ENCODE measurements at regions not wholly inside any gene's neighbourhood (a gene's known extent, or its start where the extent isn't known, plus 50 kb on each side); places are given as distances from the start of the nearest gene placed in this dataset.

DNA sequence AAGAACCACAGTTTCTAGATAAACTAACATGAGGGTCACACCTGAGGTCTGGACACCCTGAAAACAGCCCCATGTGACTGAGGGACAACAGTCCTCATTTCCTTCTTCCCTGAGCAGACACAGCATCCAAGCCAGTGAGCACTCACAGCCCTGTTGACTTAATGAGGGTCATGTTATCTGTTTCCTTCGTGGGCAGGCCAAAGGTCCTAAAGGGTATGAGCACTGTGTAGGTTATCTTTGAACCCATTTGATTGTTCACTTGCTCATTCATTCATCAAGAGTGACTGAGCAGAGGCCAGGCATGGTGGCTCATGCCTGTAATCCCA lies 170.7 kb upstream of the B3GAT1 start:
- Histone ChIP-seq H3K9me3 (no peaks in the 10 kb centered on the region), H3K4me3 (no peak overlapping the region), H3K36me3 (no peaks in the 10 kb centered on the region), H3K27me3 (no peaks in the 10 kb centered on the region)
- no peak for DNase-seq

DNA sequence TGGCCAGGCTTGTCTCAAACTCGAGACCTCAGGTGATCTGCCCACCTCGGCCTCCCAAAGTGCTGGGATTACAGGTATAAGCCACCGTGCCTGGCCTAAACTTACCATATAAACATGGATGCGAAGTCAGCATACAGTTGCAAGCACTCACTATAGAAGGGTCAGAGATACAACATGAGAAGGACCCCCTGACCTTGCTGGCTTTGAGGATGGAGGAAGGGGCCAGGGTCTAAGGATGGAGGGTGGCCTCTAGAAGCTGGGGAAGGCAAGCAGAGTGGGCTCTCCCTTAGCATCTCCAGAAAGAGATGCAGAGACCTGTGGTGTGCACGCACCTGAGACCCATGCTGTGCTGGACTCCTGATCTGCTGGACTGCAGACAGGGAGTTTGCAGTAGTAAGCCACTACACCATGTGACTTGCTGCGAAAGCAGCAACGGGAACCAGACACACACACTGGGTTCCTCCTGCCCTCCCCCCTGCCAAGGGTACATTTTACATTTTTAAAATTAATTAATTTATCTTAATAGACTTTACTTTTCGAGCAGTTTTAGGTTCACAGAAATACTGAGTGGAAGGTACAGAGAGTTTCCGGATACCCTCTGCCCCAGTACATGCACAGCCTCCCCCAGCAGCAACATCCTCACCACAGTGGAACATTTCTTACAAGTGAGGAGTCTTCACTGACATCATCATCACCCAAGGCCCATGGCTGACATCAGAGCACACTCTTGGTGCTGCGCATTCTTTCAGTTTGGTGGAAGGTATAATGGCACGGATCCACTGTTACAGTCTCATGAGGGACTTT lies 170.1 kb upstream of the B3GAT1 start:
- H3K27me3 ChIP-seq: no peaks in the 10 kb centered on the region
- H3K36me3 ChIP-seq: no peaks in the 10 kb centered on the region
- no peak overlapping the region for H3K4me3 ChIP-seq
- H3K9me3 ChIP-seq: no peaks in the 10 kb centered on the region
- DNase-seq: no peak

DNA sequence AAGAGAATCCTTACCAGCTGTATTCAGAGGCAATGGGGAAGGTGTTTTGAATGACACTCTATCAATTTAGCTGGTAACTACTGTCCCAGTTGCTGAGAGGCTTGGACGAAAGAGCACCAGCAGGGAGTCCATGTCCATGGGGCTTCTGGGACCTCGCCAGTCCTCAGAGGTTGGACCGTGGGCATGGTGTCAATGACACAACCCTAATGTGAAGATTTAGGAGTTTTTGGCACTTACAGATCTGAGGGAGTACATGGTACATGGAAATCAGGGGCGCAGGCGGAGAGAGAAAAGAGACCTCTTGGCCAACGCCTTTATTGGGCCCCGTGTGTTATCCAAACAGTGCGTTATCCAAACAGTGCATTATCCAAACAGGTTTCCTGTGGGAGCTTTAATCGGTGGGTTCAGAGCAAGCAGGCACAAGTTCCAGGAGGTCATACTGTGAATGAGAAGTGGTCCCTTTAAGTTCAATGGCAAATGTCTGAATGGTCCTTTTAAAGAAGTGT lies 169.1 kb upstream of the B3GAT1 start:
- Histone ChIP-seq H3K27me3 (no peaks in the 10 kb centered on the region), H3K4me3 (no peak overlapping the region), H3K36me3 (no peaks in the 10 kb centered on the region), H3K9me3 (no peaks in the 10 kb centered on the region)
- DNase-seq: no peak

DNA sequence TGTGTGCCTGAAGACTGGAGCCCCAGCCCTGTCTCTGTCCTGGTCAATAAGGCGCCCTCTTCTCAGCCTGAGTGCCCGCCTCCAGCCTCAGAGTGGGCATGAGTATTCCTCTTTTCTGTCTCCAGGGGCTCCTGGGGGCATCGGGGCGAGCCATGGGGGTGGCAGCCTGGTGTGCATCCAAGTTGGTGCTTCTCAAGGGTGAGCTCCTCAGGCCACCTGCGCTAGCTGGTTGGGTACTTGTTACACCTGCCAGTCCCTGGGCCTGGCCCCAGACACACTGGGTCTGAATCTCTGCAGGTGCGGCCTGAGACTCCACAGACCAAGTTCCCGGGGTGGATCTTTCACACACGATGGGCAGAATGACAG lies 168.6 kb upstream of the B3GAT1 start:
- no peaks in the 10 kb centered on the region for H3K27me3 ChIP-seq
- H3K36me3 ChIP-seq: no peaks in the 10 kb centered on the region
- H3K4me3 ChIP-seq: no peak overlapping the region
- DNase-seq: no peak
- no peaks in the 10 kb centered on the region for H3K9me3 ChIP-seq

DNA sequence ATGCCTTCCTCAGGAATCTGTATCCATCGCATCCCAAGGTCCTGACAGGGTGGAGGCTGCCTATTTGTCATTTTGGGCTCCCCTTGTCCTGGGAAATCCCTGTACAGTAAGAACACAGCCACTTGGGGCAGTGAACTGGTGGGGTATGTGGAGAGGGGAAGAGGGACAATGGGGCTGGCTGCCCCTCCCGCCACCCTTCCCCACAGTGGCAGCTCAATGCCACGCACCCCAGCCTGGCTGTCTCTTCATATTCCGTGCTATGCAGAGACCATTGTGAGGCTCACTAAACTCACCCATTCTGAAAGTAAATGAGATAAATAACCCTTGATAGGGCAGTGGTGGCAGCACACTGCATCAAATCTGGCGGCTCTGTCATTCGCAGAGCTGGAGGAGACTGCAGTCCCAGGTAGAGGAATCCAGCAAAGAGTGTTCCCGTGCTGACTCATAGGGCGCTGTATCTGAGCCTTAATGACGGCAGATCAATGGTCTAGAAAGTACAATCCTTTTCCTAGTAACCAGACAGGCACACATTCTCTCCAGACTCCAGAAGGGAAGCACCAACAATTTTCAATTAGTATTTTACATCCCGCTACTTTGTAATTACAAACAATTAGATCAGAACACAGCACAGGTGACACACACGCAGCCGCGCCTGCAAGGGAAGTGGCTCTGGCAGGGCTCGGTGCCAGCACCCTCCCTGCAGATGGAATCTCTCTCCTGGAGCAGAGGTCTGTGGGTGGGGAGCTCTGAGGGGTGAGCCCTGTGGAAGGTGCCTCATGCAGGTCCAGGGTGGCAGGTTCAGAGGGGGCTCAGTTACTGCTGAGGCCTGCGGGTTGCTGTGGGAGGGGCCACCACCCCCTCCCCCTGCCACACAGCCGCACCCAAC lies 167.9 kb upstream of the B3GAT1 start:
- no peaks in the 10 kb centered on the region for H3K36me3 ChIP-seq
- H3K27me3 ChIP-seq: no peaks in the 10 kb centered on the region
- H3K9me3 ChIP-seq: no peaks in the 10 kb centered on the region
- no peak overlapping the region for H3K4me3 ChIP-seq
- DNase-seq: no peak

DNA sequence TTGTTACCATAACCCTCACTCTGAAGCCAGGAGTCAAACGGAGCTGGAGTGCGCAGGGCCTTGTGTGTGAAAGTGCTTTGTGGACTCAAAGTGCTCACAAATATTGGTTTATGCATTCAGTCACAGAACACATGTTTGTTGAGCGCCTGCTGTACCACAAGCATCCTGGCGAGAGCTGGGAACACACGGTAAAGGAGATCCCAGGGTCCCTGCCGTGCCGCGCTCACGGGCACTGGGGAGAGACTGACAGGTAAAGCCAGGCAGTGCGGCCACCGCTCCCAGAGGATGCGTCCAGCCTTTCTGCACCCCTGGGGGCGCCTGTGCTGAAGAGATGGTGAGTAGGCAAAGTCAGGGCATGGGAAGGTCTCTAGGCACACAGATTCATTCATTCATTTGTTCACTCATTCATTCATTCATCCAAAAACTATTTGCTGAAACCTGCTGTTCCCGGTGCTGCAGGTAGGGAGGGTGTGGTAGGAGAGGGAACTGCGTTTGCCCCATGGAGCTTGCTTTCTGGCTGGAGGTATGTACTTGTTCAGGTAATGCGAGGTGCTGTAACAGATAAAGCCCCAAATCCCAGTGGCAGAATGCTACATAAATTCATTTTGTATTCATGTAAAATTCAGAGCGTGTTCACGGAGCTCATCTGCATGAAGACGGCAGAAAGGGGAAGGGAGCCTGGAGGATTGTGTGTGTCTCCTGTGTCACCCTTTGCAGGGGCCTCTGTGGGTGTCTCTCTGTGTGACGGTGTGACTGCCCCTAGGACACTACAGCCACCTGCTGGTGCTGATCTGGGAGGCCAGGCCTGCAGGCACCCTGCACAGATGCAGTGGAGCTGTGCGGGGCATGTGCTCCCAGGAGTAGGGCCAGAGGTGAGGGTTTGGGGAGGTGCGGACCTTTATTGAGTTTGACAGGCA lies 167.0 kb upstream of the B3GAT1 start:
- DNase-seq: no peak
- H3K9me3 ChIP-seq: no peaks in the 10 kb centered on the region
- no peak overlapping the region for H3K4me3 ChIP-seq

DNA sequence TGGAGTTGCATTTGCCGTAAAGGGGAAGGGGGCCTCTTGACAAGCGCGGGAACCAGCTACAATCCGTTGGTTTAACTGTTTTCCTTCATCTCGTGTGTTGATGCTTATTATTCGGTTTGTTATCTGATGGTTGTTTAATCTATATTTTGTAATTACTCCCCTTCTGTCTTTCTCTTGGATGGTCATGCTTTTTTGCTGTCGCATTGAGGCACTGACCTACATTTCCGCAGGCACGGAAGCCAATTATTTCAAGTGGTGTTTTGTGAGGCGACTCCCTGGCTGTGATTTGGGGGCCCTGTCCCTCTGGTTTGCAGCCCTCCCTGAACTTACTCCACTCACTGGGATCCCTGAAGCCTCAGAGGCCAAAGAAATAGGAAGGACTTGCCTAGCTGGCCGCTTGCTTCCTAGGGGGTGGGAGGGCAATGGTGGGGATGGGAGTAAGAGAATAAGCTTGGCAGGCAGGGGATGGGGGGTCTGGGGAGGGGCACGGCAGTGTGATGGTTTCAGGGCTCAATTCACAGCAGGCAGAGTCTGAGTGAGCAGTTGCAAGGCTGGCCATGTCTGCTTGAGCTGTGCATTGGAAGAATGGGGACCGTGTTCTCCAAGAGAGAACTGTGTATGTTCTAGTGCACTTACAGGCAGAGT lies 165.8 kb upstream of the B3GAT1 start:
- Histone ChIP-seq H3K27me3 (no peaks in the 10 kb centered on the region), H3K4me3 (no peak overlapping the region), H3K36me3 (no peaks in the 10 kb centered on the region), H3K9me3 (no peaks in the 10 kb centered on the region)
- no peak for DNase-seq

More for the DNA sequence above, 167.0 kb upstream of the B3GAT1 start:
- Histone ChIP-seq H3K27me3 (no peaks in the 10 kb centered on the region), H3K36me3 (no peaks in the 10 kb centered on the region)

DNA sequence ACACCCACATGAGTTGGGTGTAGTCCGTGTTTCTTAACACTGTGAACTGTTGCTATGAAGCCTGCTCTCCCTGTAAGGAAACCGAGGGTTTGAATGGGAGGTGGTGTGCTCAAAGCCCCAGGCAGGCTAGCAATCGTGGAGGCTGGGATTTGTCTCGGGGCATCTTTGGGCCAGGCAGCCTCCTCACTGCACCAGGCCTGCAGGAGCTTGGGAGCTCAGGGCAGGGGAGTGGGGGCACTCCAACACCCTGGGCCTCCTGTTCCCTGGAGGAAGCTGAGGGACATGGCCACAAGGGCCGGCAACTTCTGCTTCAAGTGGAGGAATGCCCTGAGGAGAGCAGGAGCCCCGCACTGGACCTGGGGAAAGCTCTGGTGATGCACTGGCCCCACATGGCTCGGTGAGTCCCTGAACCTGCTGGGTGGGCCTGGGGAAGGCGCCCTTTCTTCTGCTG lies 164.7 kb upstream of the B3GAT1 start:
- H3K9me3 ChIP-seq: no peaks in the 10 kb centered on the region
- no peak overlapping the region for H3K4me3 ChIP-seq
- H3K27me3 ChIP-seq: no peaks in the 10 kb centered on the region
- DNase-seq: no peak
- no peaks in the 10 kb centered on the region for H3K36me3 ChIP-seq

DNA sequence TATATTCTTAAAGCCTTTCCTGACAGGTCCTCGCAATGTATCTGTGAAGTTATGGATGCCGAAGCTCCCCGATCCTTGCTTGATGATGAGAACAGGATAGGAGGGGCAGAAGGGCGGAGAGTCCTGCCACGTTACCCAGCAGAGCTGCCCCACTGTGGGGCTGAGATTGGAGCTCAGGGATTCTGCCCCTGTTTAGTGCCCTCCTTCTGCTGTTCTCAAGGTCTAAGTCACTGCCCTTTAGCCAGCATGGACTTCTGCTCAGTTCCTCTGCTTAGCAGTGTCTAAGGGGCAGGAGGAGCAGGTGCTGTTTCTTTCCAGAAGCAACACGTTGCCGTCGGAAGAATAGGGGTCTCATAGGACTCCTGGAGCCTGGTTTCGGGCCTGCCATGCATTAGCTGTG lies 164.2 kb upstream of the B3GAT1 start:
- Histone ChIP-seq H3K4me3 (no peak overlapping the region), H3K9me3 (no peaks in the 10 kb centered on the region), H3K36me3 (no peaks in the 10 kb centered on the region), H3K27me3 (no peaks in the 10 kb centered on the region)
- no peak for DNase-seq

DNA sequence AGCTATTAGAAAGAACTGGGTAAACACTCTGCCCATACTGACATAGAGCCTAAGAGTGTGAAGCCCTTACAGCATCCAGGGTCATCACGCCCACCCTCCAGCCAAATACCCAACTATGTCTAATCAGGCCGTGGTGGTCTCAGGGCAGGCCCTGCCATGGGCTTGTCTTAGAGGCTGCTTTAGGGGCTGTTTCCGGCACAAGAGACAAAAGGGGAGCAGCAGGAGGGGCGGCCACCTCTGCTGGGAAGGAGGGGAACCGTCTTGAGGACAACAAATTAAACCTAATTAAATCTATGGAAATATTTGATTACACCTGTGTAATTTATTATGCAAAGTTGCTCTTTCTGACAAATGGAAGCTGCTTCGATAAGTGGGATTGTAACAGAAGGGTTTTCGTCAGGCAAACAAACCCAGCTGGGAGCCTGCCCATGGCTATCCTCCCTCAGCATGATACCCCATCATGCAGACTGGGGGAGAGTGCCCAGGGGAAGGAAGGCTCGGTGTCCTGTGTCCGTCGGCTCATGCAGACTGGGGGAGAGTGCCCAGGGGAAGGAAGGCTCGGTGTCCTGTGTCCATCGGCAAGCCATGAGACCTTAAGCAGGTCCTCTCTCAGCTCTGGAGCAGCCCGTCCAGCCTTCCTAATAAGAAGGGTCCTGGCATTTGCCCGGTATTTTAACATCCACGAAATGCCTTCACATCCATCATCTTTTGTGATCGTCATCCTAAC lies 163.6 kb upstream of the B3GAT1 start:
- Histone ChIP-seq H3K9me3 (no peaks in the 10 kb centered on the region), H3K36me3 (no peaks in the 10 kb centered on the region)

DNA sequence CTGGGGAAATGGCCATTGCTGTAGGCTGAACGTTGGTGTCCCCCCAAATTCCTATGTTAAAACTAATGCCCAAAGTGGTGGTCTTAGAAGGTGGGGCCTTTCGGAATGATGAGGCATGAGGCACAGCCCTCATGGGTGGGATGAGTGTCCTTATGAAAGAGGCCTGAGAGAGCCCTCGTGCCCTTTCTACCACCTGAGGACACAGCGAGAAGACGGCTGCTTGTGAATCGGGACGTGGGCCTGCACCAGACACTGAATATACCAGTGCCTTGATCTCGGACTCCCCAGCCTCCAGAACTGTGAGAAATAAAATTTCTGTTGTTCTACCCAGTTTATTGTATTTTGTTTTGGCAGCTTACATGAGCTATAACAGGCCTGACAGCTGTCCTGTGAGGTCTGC lies 162.9 kb upstream of the B3GAT1 start:
- no peaks in the 10 kb centered on the region for H3K27me3 ChIP-seq
- no peaks in the 10 kb centered on the region for H3K9me3 ChIP-seq
- H3K36me3 ChIP-seq: no peaks in the 10 kb centered on the region
- no peak overlapping the region for H3K4me3 ChIP-seq
- no peak for DNase-seq

More for the DNA sequence above, 163.6 kb upstream of the B3GAT1 start:
- Histone ChIP-seq H3K4me3 (no peak overlapping the region), H3K27me3 (no peaks in the 10 kb centered on the region)
- no peak for DNase-seq

DNA sequence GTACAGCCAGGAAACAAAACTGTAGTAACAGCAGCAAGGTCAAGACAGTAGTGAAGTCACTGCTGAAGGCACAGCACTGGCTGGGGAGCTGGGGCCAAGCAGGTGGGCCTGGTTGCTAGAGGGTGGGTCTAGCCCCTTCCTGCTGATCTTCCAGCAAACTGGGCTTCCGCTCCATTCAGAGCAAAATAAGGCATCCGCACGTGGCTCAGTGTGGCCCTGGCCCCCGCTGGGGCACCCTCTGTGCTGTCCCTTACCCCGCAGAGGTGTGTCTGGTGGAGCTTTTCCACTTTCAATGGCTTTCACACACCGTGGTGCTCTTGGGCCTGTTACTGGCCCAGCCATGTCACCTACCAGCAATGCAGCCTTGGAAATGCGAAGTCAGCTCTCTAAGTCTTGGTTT lies 162.4 kb upstream of the B3GAT1 start:
- Histone ChIP-seq H3K27me3 (peaks cover 2% of the 10 kb centered on the region; the same call in 1 of the 2 replicates), H3K9me3 (no peaks in the 10 kb centered on the region), H3K36me3 (no peaks in the 10 kb centered on the region), H3K4me3 (no peak overlapping the region)
- DNase-seq: no peak

DNA sequence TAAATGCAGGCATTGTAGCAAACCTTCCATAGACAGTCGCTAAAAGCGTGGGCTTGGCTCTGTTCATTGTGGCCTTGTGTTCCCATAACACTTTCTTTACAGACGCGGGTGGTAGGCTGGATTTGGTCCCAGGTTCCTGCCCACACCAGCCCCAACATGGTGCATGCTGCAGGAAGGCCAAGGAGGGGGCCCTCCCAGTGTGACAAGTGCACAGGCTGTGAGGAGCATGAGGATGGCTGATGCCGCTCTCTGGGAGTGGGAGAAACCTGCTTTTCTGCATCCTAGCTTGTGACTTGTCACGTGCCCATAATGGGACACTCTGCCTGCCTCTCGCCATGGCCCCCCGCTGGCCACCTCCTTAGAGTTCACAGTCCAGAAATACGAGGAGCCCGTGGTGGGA lies 161.8 kb upstream of the B3GAT1 start:
- no peaks in the 10 kb centered on the region for H3K36me3 ChIP-seq
- peaks cover 2% of the 10 kb centered on the region; the same call in 1 of the 2 replicates for H3K27me3 ChIP-seq
- H3K4me3 ChIP-seq: no peak overlapping the region
- no peak for DNase-seq
- H3K9me3 ChIP-seq: no peaks in the 10 kb centered on the region

DNA sequence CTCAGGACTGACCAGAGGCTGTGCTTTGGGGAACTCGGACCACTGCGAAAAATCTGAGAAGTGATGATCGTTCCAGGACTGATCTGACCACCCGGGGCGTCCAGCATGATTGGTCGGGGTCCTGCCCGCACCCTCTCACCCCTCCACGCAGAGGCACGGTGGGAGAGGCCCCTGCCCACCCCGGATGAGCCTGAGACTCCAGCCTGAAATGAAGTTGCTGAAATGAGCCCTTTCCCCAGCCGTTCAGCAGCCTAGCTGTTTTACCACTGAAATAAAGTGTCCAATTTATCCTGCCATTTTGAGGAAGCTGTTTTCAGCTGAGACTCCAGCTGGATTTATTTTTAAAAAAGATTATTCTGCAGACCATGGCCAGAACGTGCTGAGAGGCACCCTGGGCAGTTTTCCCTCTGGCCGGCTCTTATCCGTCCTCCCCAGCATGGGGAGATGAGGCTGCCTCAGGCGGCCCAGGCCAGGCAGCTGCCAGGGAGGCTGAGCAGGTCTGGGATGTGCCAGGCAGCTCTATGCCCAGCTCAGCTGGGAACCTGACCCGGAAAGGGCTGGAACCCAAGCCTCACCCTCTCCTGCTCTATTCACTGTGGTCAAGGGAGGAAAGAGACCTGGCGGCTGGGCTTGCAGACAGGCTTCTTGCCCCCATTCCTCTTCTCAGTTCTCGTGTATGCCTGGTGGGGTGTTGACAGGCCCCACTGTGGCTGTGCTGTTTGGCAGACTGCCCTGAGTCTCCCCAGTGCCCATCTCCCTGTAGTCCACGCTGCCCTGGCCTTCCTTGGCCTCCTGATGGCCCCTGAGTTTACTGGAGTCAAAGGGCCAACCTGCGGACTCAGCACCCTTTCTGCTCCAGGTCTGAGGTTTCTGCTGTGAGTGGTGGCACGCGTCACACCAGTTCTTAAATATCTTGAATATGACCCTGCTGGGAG lies 161.0 kb upstream of the B3GAT1 start:
- no peaks in the 10 kb centered on the region for H3K9me3 ChIP-seq
- H3K36me3 ChIP-seq: no peaks in the 10 kb centered on the region
- H3K4me3 ChIP-seq: no peak overlapping the region
- no peak for DNase-seq
- H3K27me3 ChIP-seq: peaks cover 2% of the 10 kb centered on the region; the same call in 1 of the 2 replicates

DNA sequence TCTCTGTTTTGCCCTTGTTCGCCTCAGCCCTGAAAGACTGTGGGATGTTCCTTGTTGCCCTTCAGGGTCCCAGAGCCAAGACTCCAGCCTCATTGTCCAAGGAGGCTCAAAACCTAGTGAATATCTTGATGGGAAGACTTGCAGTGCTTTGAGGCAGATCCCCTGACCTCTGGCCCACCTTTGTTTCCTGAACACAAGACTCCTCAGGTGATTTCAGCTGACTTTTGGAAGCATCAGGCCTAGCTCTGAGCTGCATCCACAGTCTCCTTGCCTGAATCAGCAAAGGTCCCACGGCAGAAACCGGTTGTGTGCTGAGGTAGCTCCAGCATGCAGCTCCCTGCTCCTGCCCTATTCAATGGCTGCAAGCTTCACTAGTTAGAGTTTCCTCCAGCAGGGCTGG lies 159.3 kb upstream of the B3GAT1 start:
- Histone ChIP-seq H3K9me3 (no peaks in the 10 kb centered on the region), H3K4me3 (no peak overlapping the region), H3K36me3 (no peaks in the 10 kb centered on the region), H3K27me3 (peaks cover 2% of the 10 kb centered on the region; the same call in 1 of the 2 replicates)
- no peak for DNase-seq
